WERI-Rb-1 (cell line): ENCODE measurements at regions not wholly inside any gene's neighbourhood (a gene's known extent, or its start where the extent isn't known, plus 50 kb on each side); places are given as distances from the start of the nearest gene placed in this dataset.

Source experiments
- DNase-seq: peaks from one replicate; pipeline ENCODE4 v3.0.0-alpha.2; 2020
- H3K27ac ChIP-seq: fragments of 250-450 bp; sonication (Bioruptor Pico); 2 replicates; pipeline ENCODE4 v1.5.1; 2020; ENCODE audit warnings: mild to moderate bottlenecking, moderate library complexity
- H3K27me3 ChIP-seq: fragments of 250-450 bp; sonication (Bioruptor Pico); 2 replicates; pipeline ENCODE4 v1.5.1; 2021; ENCODE audit warnings: mild to moderate bottlenecking, low read depth, moderate library complexity; ENCODE audit not compliant: insufficient read depth, severe bottlenecking
- H3K36me3 ChIP-seq: fragments of 250-450 bp; sonication (Bioruptor Pico); 2 replicates; pipeline ENCODE4 v1.5.1; 2020; ENCODE audit warnings: mild to moderate bottlenecking, moderate library complexity
- H3K4me3 ChIP-seq: 2 replicates; pipeline ENCODE4 v1.5.1; 2011; ENCODE audit warnings: low read depth, mild to moderate bottlenecking, control low read depth, low read length
- H3K9me3 ChIP-seq: fragments of 250-450 bp; sonication (Bioruptor Pico); 2 replicates; pipeline ENCODE4 v1.5.1; 2021; ENCODE audit warnings: mild to moderate bottlenecking, moderate library complexity; ENCODE audit not compliant: severe bottlenecking
- TF ChIP-seq, protein P1 (sequence below): IDR thresholded peaks from 2 replicates; pipeline ENCODE4 v1.5.1; 2011; ENCODE audit warnings: low read depth, mild to moderate bottlenecking, control low read depth, inconsistent platforms, low read length

DNA sequence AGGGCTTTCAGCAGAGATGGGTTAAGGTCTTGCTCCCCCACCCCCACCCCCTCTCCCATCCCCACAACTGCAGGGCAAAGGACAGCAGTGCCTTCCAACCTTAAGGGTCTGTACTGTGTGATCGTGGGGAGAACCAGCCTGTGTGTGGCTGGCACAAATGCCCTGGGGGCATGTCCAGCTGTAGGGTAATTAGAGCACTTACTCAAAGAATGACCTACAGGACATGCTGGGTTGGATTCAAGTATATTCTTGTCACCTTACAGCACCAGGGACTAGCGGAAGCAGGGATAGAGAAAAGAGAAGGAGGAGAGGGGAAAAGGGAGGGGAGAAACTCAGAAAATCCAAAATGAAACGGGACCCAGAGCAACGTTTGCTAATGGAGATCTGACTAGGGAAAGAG, 191.3 kb upstream of the GATB start:
- DNase-seq = no peak
- H3K27ac ChIP-seq = no peak overlapping the region
- H3K27me3 ChIP-seq = peaks cover 55% of the 10 kb centered on the region
- H3K4me3 ChIP-seq = no peak overlapping the region
- peaks cover 3% of the 10 kb centered on the region for H3K9me3 ChIP-seq
- no peaks in the 10 kb centered on the region for H3K36me3 ChIP-seq
- TF ChIP-seq, protein P1, sequence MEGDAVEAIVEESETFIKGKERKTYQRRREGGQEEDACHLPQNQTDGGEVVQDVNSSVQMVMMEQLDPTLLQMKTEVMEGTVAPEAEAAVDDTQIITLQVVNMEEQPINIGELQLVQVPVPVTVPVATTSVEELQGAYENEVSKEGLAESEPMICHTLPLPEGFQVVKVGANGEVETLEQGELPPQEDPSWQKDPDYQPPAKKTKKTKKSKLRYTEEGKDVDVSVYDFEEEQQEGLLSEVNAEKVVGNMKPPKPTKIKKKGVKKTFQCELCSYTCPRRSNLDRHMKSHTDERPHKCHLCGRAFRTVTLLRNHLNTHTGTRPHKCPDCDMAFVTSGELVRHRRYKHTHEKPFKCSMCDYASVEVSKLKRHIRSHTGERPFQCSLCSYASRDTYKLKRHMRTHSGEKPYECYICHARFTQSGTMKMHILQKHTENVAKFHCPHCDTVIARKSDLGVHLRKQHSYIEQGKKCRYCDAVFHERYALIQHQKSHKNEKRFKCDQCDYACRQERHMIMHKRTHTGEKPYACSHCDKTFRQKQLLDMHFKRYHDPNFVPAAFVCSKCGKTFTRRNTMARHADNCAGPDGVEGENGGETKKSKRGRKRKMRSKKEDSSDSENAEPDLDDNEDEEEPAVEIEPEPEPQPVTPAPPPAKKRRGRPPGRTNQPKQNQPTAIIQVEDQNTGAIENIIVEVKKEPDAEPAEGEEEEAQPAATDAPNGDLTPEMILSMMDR = no peak

DNA sequence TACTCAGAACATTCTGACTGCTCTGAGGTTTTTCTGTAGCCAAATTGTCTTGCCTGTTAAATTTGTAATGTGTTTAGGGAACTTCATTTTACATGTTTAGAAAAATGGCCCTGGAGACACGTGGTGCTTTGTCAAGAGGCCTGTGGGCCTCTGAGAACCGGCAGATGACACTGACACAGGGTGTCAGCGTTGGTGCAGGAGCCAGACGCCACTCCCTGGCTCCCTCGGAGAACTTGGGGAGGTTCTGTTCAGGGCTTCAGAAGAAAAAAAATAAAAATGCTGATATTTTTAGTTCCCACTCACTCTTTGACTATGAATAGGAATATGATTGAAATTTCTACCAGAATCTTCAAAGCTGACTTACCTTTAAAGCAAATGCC, 190.9 kb upstream of the GATB start:
- H3K27me3 ChIP-seq = peaks cover 53% of the 10 kb centered on the region
- no peaks in the 10 kb centered on the region for H3K36me3 ChIP-seq
- no peak overlapping the region for H3K4me3 ChIP-seq
- peaks cover 8% of the 10 kb centered on the region for H3K9me3 ChIP-seq
- TF ChIP-seq, protein P1 = no peak
- no peak for DNase-seq
- H3K27ac ChIP-seq = no peak overlapping the region

DNA sequence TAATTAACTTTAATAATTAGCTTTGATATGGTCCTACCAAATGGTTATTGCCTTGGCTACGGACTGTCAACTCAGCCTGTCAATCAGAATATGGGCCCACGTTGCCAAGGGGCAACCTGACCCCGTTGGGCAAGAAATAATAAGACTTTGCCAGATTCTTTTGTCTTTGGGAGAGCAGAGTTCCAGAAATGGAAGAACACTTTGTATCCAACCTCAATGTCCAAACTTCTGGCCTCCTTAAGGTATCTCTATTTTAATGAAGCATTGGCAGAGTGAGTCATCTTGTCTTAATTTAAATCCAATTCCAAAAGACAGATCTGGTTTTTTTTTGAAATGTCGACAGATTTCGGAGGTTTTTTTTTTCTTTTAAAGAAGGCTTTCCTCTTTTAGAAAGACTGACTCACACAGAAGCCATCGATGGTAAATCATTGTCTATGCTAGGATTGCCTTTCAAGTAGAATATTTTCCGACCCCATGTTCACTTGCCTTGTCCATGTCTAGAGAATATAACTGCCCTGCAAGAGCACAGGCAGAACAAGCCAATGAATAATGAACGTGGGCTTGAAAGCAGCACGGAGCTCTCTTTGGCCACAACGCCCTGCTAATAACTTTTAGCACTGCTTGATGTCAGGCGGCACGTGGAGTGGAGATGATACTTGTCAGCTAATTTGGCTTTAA, 190.3 kb upstream of the GATB start:
- H3K36me3 ChIP-seq = no peaks in the 10 kb centered on the region
- H3K27me3 ChIP-seq = peaks cover 51% of the 10 kb centered on the region
- H3K9me3 ChIP-seq = peaks cover 13% of the 10 kb centered on the region
- TF ChIP-seq, protein P1 = no peak
- H3K27ac ChIP-seq = no peak overlapping the region
- no peak for DNase-seq
- no peak overlapping the region for H3K4me3 ChIP-seq

DNA sequence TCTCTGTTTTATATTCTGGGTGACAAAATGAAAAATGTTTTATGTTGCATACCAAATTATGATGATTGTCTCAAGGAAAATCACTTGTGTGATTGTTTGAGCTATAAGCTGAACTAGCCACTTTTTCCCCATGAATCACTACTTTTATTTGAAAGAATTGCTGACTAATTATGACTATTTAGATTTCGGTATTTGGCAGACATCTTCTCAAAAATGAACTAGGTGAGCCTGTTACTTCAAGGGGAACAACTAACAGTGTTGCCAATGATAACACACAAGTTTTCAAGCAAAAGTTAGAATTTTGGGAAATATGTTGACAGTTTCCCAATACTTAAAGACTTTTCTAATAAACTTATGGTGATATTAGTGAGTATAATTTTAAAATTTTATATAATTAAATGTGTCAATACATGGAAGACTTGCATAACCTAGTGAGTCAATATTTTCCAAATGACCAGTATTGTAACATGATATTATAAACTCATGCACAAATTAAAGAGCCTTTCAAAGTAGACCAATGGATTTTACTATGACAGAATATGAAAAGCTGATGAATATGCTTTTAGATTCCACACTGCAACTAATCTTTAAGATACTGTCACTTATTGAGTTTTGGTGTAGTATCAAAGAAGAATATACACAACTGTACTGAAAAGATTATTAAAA, 187.7 kb upstream of the GATB start:
- DNase-seq = no peak
- Histone ChIP-seq H3K36me3 (no peaks in the 10 kb centered on the region), H3K27ac (no peak overlapping the region), H3K9me3 (peaks cover 17% of the 10 kb centered on the region), H3K4me3 (no peak overlapping the region), H3K27me3 (peaks cover 48% of the 10 kb centered on the region)
- TF ChIP-seq, protein P1 = no peak

DNA sequence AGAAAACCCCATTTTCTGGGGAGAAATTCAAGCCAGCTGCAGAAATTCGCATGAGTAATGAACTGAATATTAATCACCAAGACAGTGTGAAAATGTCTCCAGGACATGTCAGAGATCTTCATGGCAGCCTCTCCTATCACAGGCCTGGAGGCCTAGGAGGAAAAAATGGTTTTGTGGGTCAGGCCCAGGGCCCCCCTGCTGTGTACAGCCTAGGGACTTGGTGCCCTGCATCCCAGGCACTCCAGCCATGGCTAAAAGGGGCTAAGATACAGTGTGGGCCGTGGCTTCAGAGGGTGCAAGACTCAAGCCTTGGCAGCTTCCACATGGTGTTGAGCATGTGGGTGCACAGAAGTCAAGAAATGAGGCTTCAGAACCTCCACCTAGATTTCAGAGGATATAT, 185.9 kb upstream of the GATB start:
- no peak overlapping the region for H3K4me3 ChIP-seq
- H3K27me3 ChIP-seq = peaks cover 46% of the 10 kb centered on the region
- no peaks in the 10 kb centered on the region for H3K36me3 ChIP-seq
- H3K27ac ChIP-seq = no peak overlapping the region
- TF ChIP-seq, protein P1 = no peak
- no peak for DNase-seq
- H3K9me3 ChIP-seq = peaks cover 17% of the 10 kb centered on the region
